HG02678 (cell line): ENCODE measurements at regions not wholly inside any gene's neighbourhood (a gene's known extent, or its start where the extent isn't known, plus 50 kb on each side); places are given as distances from the start of the nearest gene placed in this dataset.

ENCODE experiments used
- ATAC-seq: cut with Tn5 transposase; IDR thresholded peaks from one replicate; pipeline ENCODE4 v1.9.1; 2021; ENCODE audit warnings: mild to moderate bottlenecking, moderate library complexity; ENCODE audit not compliant: unreplicated experiment

- ATAC-seq, result no peak
These were observed 87.0 kb upstream of the TRPC3 start for GRCh38 chr4:122038896-122039295.

- ATAC-seq, result no peak
These were observed 82.8 kb upstream of the TRPC3 start for GRCh38 chr4:122034619-122035018.

- ATAC-seq, result no peak
These were observed 75.3 kb upstream of the TRPC3 start for GRCh38 chr4:122027203-122027602.

- no peak for ATAC-seq
These were observed 65.4 kb upstream of the TRPC3 start for GRCh38 chr4:122017296-122017695.

GRCh38 chr4:122015203-122015602 is 63.3 kb upstream of the TRPC3 start:
- no peak for ATAC-seq

- no peak for ATAC-seq
These were observed 60.9 kb upstream of the TRPC3 start for GRCh38 chr4:122012735-122013134.

- ATAC-seq, result no peak
These were observed 58.8 kb upstream of the TRPC3 start for GRCh38 chr4:122010610-122011009.

GRCh38 chr4:122009524-122009923 is 57.7 kb upstream of the TRPC3 start:
- ATAC-seq, result no peak

GRCh38 chr4:122007016-122007415 is 55.2 kb upstream of the TRPC3 start:
- no peak for ATAC-seq

GRCh38 chr4:122005064-122005755 is 53.4 kb upstream of the TRPC3 start:
- no peak for ATAC-seq

- peak; percentile 85 for ATAC-seq
These were observed 51.5 kb upstream of the TRPC3 start for GRCh38 chr4:122003335-122003734.
